GM19238 (cell line): ENCODE measurements at regions not wholly inside any gene's neighbourhood (a gene's known extent, or its start where the extent isn't known, plus 50 kb on each side); places are given as distances from the start of the nearest gene placed in this dataset.
A peak's percentile ranks its signal among the peaks of the same experiment; 100 is the strongest.
"Not testable (repeated sequence)": the region's sequence is repeated elsewhere in the genome, so short reads cannot be mapped to it uniquely, and the experiment has no call there.

Experiments
- DNase-seq: peaks from one replicate; pipeline ENCODE4 v3.0.0; 2011; ENCODE audit warnings: low spot score; ENCODE audit not compliant: insufficient read length

- DNase-seq: not testable (repeated sequence)
Observed at GRCh38 chr10:21034770-21035169, 137.7 kb upstream of the NEBL start.

GRCh38 chr10:21034241-21034640, 137.1 kb upstream of the NEBL start:
- no peak for DNase-seq

- DNase-seq: no peak
Observed at GRCh38 chr10:21032587-21033319, 135.6 kb upstream of the NEBL start.

- no peak for DNase-seq
Observed at GRCh38 chr10:21031232-21031795, 134.2 kb upstream of the NEBL start.

- DNase-seq: no peak
Observed at GRCh38 chr10:21030091-21030490, 133.0 kb upstream of the NEBL start.

GRCh38 chr10:21022821-21023220, 125.7 kb upstream of the NEBL start:
- DNase-seq: no peak

GRCh38 chr10:21021843-21022594, 124.9 kb upstream of the NEBL start:
- no peak for DNase-seq

- DNase-seq: no peak
Observed at GRCh38 chr10:21021231-21021630, 124.1 kb upstream of the NEBL start.

GRCh38 chr10:21020545-21020944, 123.4 kb upstream of the NEBL start:
- DNase-seq: peak; percentile 32

- DNase-seq: no peak
Observed at GRCh38 chr10:21019436-21019835, 122.3 kb upstream of the NEBL start.

- no peak for DNase-seq
Observed at GRCh38 chr10:21015851-21016250, 118.7 kb upstream of the NEBL start.

- DNase-seq: no peak
Observed at GRCh38 chr10:21014141-21014540, 117.0 kb upstream of the NEBL start.

- no peak for DNase-seq
Observed at GRCh38 chr10:21011433-21012018, 114.4 kb upstream of the NEBL start.

GRCh38 chr10:21010615-21011014, 113.5 kb upstream of the NEBL start:
- no peak for DNase-seq

- DNase-seq: no peak
Observed at GRCh38 chr10:21003240-21003822, 106.2 kb upstream of the NEBL start.

GRCh38 chr10:21002091-21002878, 105.2 kb upstream of the NEBL start:
- no peak for DNase-seq

- DNase-seq: no peak
Observed at GRCh38 chr10:20999699-21000098, 102.6 kb upstream of the NEBL start.

- DNase-seq: no peak
Observed at GRCh38 chr10:20998036-20998435, 100.9 kb upstream of the NEBL start.

GRCh38 chr10:20995123-20995987, 98.2 kb upstream of the NEBL start:
- no peak for DNase-seq
